CD14-positive monocyte (primary cell): ENCODE measurements at regions not wholly inside any gene's neighbourhood (a gene's known extent, or its start where the extent isn't known, plus 50 kb on each side); places are given as distances from the start of the nearest gene placed in this dataset.

Experiments used
- DNase-seq, 3 donors: peaks; one replicate each; pipeline ENCODE4 v3.0.0-alpha.2; 2011 to 2022
- H2AFZ ChIP-seq: 2 replicates; pipeline ENCODE4 v1.6.0; 2012; ENCODE audit warnings: mild to moderate bottlenecking, low read depth, low read length, inconsistent platforms; ENCODE audit not compliant: insufficient read depth, poor library complexity, severe bottlenecking
- H3K27ac ChIP-seq, 2 donors: 1 replicate in 1 of 2; 2 replicates in 1 of 2; pipeline ENCODE4 v1.5.1; 2012 to 2013; ENCODE audit warnings: low read length in 2 of 2, control low read depth in 1 of 2, inconsistent platforms in 1 of 2, low read depth in 1 of 2, mild to moderate bottlenecking in 1 of 2
- H3K27me3 ChIP-seq, 2 donors: one replicate each; pipeline versions ENCODE4 v1.6.0 to v1.6.1; 2011 to 2013; ENCODE audit warnings: low read length in 2 of 2; ENCODE audit not compliant: control insufficient read depth in 2 of 2, insufficient read depth in 2 of 2
- H3K36me3 ChIP-seq, 2 donors: replicated peaks in 1 of 2; 1 replicate in 1 of 2; 2 replicates in 1 of 2; pipeline versions ENCODE4 v1.5.1 to v1.6.1; 2012 to 2013; ENCODE audit warnings: low read length in 2 of 2, control low read depth in 1 of 2, inconsistent platforms in 1 of 2, mild to moderate bottlenecking in 1 of 2; ENCODE audit not compliant: insufficient read depth in 2 of 2, control insufficient read depth in 1 of 2
- H3K4me1 ChIP-seq, 2 donors: 1 replicate in 1 of 2; 2 replicates in 1 of 2; pipeline versions ENCODE4 v1.5.1 to v1.6.1; 2012 to 2013; ENCODE audit warnings: low read length in 2 of 2, control low read depth in 1 of 2, inconsistent platforms in 1 of 2, mild to moderate bottlenecking in 1 of 2, moderate library complexity in 1 of 2; ENCODE audit not compliant: insufficient read depth in 2 of 2, control insufficient read depth in 1 of 2
- H3K4me2 ChIP-seq: replicated peaks from 2 replicates; pipeline ENCODE3; 2012; ENCODE audit warnings: low read length, moderate library complexity, mild to moderate bottlenecking; ENCODE audit not compliant: poor library complexity, severe bottlenecking; ENCODE audit errors: extremely low read depth
- H3K4me3 ChIP-seq, 3 experiments: fragments of 200-600 bp in 1 of 3; sonication (generic) in 1 of 3; replicated peaks in 1 of 3; 1 replicate in 2 of 3; 2 replicates in 1 of 3; pipeline ENCODE4 v1.5.1; 2011 to 2013; ENCODE audit warnings: low read length in 3 of 3, mild to moderate bottlenecking in 3 of 3, control low read depth in 2 of 3, low read depth in 2 of 3, inconsistent platforms in 1 of 3, moderate library complexity in 1 of 3
- H3K79me2 ChIP-seq: 2 replicates; pipeline ENCODE4 v1.6.0; 2012; ENCODE audit warnings: mild to moderate bottlenecking, control low read depth, inconsistent platforms, low read length, moderate library complexity; ENCODE audit not compliant: insufficient read depth
- H3K9ac ChIP-seq: 2 replicates; pipeline ENCODE4 v1.6.0; 2017; ENCODE audit warnings: low read length, mild to moderate bottlenecking; ENCODE audit not compliant: insufficient read depth, poor library complexity, severe bottlenecking
- H3K9me3 ChIP-seq, 2 donors: replicated peaks in 1 of 2; 1 replicate in 1 of 2; 2 replicates in 1 of 2; pipeline versions ENCODE4 v1.5.1 to v1.6.1; 2012 to 2013; ENCODE audit warnings: low read length in 2 of 2, control low read depth in 1 of 2; ENCODE audit not compliant: control insufficient read depth in 1 of 2, insufficient read depth in 1 of 2
- H4K20me1 ChIP-seq: 2 replicates; pipeline ENCODE4 v1.6.0; 2012; ENCODE audit warnings: mild to moderate bottlenecking, low read length, control low read depth, moderate library complexity; ENCODE audit not compliant: insufficient read depth
- H3K27ac Mint-ChIP-seq, 7 donors: one replicate each; pipeline ENCODE4 v1.8.0; 2020; ENCODE audit warnings: mild to moderate bottlenecking in 7 of 7, mixed read lengths in 7 of 7, moderate library complexity in 6 of 7, inconsistent platforms in 2 of 7
- H3K27me3 Mint-ChIP-seq, 3 donors: one replicate each; pipeline ENCODE4 v1.8.0; 2021 to 2022; ENCODE audit warnings: low read depth in 3 of 3, mild to moderate bottlenecking in 3 of 3, mixed read lengths in 3 of 3, moderate library complexity in 3 of 3, inconsistent platforms in 1 of 3
- H3K36me3 Mint-ChIP-seq, 2 donors: one replicate each; pipeline ENCODE4 v1.8.0; 2020; ENCODE audit warnings: mixed read lengths in 2 of 2, inconsistent platforms in 1 of 2, mild to moderate bottlenecking in 1 of 2
- H3K4me1 Mint-ChIP-seq: one replicate; pipeline ENCODE4 v1.8.0; 2020; ENCODE audit warnings: mild to moderate bottlenecking, mixed read lengths
- H3K4me3 Mint-ChIP-seq, 2 donors: one replicate each; pipeline ENCODE4 v1.8.0; 2020; ENCODE audit warnings: mild to moderate bottlenecking in 2 of 2, mixed read lengths in 2 of 2, moderate library complexity in 1 of 2
- H3K9me3 Mint-ChIP-seq, 7 donors: one replicate each; pipeline ENCODE4 v1.8.0; 2020 to 2022; ENCODE audit warnings: mixed read lengths in 7 of 7, mild to moderate bottlenecking in 6 of 7, moderate library complexity in 6 of 7, inconsistent platforms in 2 of 7
- WGBS: methylation state at CpG from one replicate; pipeline ENCODE4 v1.1.5; 2013; ENCODE audit warnings: missing lambda C conversion rate; ENCODE audit not compliant: insufficient coverage; 5-methylcytosine and 5-hydroxymethylcytosine counted together
- intact Hi-C, 2 donors: fragments of 100-400 bp; cut with micrococcal nuclease; formaldehyde crosslinking; loops; one replicate each; pipeline versions ENCODE4 v1.15.0 to v1.15.1; 2023
- TF ChIP-seq, protein P1 (sequence below): fragments of 200-600 bp; IDR thresholded peaks from one replicate; pipeline ENCODE4 v1.8.0; 2022; ENCODE audit warnings: antibody characterized with exemption, mild to moderate bottlenecking

DNA sequence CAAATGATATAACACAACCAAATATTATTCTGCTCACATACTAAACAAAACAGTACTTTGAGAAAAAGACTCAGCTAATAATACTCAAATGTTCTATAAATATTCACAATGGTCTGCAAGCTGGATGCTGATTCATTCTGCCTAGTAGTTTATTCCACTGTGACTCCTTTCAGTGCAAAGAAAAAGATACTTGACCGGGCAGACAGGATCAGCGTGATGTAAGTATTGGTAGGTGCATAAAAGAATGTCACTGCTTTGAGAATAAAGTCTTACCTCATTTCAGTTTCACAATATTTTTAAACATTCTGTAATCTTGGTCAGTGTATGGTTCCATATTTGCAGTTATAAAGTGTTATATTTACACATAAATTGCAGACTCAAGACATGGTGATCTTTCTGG is 223.0 kb upstream of the NUDT12 start:
- WGBS: no CpG with 5 or more reads among the region's 2 CpGs
- H3K4me1 Mint-ChIP-seq: no peaks in the 10 kb centered on the region
- TF ChIP-seq, protein P1, sequence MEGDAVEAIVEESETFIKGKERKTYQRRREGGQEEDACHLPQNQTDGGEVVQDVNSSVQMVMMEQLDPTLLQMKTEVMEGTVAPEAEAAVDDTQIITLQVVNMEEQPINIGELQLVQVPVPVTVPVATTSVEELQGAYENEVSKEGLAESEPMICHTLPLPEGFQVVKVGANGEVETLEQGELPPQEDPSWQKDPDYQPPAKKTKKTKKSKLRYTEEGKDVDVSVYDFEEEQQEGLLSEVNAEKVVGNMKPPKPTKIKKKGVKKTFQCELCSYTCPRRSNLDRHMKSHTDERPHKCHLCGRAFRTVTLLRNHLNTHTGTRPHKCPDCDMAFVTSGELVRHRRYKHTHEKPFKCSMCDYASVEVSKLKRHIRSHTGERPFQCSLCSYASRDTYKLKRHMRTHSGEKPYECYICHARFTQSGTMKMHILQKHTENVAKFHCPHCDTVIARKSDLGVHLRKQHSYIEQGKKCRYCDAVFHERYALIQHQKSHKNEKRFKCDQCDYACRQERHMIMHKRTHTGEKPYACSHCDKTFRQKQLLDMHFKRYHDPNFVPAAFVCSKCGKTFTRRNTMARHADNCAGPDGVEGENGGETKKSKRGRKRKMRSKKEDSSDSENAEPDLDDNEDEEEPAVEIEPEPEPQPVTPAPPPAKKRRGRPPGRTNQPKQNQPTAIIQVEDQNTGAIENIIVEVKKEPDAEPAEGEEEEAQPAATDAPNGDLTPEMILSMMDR: no peak

DNA sequence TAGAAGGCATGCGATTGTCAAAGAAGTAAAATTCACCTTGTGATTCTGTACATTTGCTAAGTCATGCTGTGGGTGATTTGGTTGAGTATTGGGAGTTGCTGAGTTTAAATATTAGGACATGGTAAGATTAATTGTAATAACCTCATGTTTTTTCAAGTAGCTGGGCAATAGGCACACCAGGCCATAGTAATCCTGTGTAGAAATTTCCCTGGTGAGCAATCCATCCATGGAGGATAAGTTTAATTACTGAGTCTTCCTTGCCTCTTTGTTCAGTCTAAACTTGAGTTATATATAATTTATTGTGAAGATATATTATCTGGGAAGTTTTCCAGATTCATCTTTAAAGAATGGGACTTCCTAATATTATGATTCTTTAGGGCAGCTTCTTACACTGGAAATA is 221.1 kb upstream of the NUDT12 start:
- Histone ChIP-seq H3K27me3 (no peaks in the 10 kb centered on the region), H4K20me1 (no peaks in the 10 kb centered on the region), H3K4me3 (no peak overlapping the region), H3K4me1 (no peaks in the 10 kb centered on the region), H3K79me2 (no peaks in the 10 kb centered on the region), H3K9ac (no peak overlapping the region), H3K27ac (no peak overlapping the region), H3K36me3 (no peaks in the 10 kb centered on the region), H2AFZ (no peak overlapping the region), H3K4me2 (no peak overlapping the region), H3K9me3 (peaks cover 0 to 5% of the 10 kb centered on the region in 2 donors)
- Mint-ChIP-seq H3K9me3 (peaks cover 1 to 10% (median 7%) of the 10 kb centered on the region in 7 donors), H3K27me3 (peaks cover 0 to 2% (median 0%) of the 10 kb centered on the region in 3 donors), H3K4me1 (no peaks in the 10 kb centered on the region), H3K27ac (no peak overlapping the region), H3K36me3 (no peaks in the 10 kb centered on the region), H3K4me3 (no peak overlapping the region)
- no peak for DNase-seq
- WGBS: 100% methylated on average over 1 of the region's 1 CpG
- TF ChIP-seq, protein P1: no peak
- intact Hi-C loops: no loop called here

More for the DNA sequence above, 223.0 kb upstream of the NUDT12 start:
- no peak overlapping the region for H3K9ac ChIP-seq
- no peak for DNase-seq
- H3K4me3 ChIP-seq: no peak overlapping the region
- no peaks in the 10 kb centered on the region for H3K36me3 ChIP-seq
- H3K79me2 ChIP-seq: no peaks in the 10 kb centered on the region
- Mint-ChIP-seq H3K27ac (no peak overlapping the region), H3K27me3 (no peaks in the 10 kb centered on the region), H3K36me3 (no peaks in the 10 kb centered on the region), H3K4me3 (no peak overlapping the region), H3K9me3 (peaks cover 5 to 17% (median 13%) of the 10 kb centered on the region in 7 donors)
- no peak overlapping the region for H3K4me2 ChIP-seq
- H2AFZ ChIP-seq: no peak overlapping the region
- H3K9me3 ChIP-seq: peaks cover 0 to 15% of the 10 kb centered on the region in 2 donors
- no peaks in the 10 kb centered on the region for H3K27me3 ChIP-seq
- H3K4me1 ChIP-seq: no peaks in the 10 kb centered on the region
- intact Hi-C loops: no loop called here
- H3K27ac ChIP-seq: no peak overlapping the region
- no peaks in the 10 kb centered on the region for H4K20me1 ChIP-seq
